ENCODE measurements at regions not wholly inside any gene's neighbourhood (a gene's known extent, or its start where the extent isn't known, plus 50 kb on each side); places are given as distances from the start of the nearest gene placed in this dataset.

DNA sequence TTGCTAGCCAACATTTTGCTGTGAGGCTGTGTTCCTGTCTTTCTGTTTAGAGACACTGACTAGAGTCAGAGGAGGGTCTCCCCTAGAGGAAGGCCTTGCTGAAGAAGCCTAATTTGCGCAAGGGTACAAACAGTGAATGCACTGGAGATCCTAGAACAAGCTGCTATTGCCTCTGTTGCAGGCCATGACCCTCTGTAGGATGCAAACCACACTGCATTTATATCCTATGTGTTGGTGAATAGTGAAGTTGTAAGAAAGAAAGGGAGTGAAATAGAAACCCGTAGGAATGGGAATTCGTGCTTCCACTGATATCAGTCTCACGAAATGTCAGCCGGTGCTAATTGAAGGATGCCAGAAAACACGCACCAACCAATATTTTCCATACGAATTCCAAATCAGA, 88.2 kb downstream of the GJA1 start:
- H3K27ac ChIP-seq = no peak overlapping the region
- no peak for DNase-seq
- intact Hi-C loops (cut with DNase I; ENCODE audit: low total_unique reads) = no loop called here
- ATAC-seq = no peak
- no peaks in the 10 kb centered on the region for H3K36me3 ChIP-seq
- no peaks in the 10 kb centered on the region for H3K9me3 ChIP-seq
- no peaks in the 10 kb centered on the region for H3K4me1 ChIP-seq
- H3K4me3 ChIP-seq = no peak overlapping the region
- in situ Hi-C loops (cut with MboI; ENCODE audit: low sequenced_read_pairs in 4 of 4) = no loop called here
- TF ChIP-seq, protein P1, sequence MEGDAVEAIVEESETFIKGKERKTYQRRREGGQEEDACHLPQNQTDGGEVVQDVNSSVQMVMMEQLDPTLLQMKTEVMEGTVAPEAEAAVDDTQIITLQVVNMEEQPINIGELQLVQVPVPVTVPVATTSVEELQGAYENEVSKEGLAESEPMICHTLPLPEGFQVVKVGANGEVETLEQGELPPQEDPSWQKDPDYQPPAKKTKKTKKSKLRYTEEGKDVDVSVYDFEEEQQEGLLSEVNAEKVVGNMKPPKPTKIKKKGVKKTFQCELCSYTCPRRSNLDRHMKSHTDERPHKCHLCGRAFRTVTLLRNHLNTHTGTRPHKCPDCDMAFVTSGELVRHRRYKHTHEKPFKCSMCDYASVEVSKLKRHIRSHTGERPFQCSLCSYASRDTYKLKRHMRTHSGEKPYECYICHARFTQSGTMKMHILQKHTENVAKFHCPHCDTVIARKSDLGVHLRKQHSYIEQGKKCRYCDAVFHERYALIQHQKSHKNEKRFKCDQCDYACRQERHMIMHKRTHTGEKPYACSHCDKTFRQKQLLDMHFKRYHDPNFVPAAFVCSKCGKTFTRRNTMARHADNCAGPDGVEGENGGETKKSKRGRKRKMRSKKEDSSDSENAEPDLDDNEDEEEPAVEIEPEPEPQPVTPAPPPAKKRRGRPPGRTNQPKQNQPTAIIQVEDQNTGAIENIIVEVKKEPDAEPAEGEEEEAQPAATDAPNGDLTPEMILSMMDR (IDR thresholded peaks at IDR 0.05 in 4 of 5, conservative IDR thresholded peaks at IDR 0.05 in 1 of 5) = no peak
- no peak for TF ChIP-seq POLR2A (IDR thresholded peaks at IDR 0.05)
- H3K27me3 ChIP-seq = no peaks in the 10 kb centered on the region

DNA sequence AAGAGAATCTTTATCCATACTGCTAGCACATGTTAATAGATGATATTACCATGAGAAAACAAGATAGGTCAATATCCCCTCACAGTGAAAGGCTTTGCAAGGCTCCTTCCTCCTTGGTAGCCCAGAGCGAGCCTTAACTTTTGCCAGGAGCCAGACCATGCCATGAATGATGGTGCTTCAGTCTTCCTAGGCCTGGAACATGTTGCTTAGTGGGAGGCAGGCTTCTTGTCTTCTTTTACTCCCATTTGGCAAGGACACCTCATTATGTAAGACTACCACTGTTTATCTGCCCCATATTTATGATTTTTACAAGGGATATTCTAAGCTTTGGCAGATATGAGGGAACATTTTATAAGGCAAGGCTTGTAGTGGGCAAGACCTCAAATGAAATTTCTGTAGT, 90.8 kb downstream of the GJA1 start:
- Histone ChIP-seq H3K9me3 (no peaks in the 10 kb centered on the region), H3K4me3 (no peak overlapping the region), H3K27me3 (no peaks in the 10 kb centered on the region), H3K4me1 (no peaks in the 10 kb centered on the region), H3K27ac (no peak overlapping the region), H3K36me3 (no peaks in the 10 kb centered on the region)
- TF ChIP-seq, protein P1 (IDR thresholded peaks at IDR 0.05 in 4 of 5, conservative IDR thresholded peaks at IDR 0.05 in 1 of 5) = no peak
- no peak for TF ChIP-seq POLR2A (IDR thresholded peaks at IDR 0.05)
- in situ Hi-C loops (cut with MboI; ENCODE audit: low sequenced_read_pairs in 4 of 4) = no loop called here
- ATAC-seq = no peak
- intact Hi-C loops (cut with DNase I; ENCODE audit: low total_unique reads) = no loop called here
- DNase-seq = no peak

DNA sequence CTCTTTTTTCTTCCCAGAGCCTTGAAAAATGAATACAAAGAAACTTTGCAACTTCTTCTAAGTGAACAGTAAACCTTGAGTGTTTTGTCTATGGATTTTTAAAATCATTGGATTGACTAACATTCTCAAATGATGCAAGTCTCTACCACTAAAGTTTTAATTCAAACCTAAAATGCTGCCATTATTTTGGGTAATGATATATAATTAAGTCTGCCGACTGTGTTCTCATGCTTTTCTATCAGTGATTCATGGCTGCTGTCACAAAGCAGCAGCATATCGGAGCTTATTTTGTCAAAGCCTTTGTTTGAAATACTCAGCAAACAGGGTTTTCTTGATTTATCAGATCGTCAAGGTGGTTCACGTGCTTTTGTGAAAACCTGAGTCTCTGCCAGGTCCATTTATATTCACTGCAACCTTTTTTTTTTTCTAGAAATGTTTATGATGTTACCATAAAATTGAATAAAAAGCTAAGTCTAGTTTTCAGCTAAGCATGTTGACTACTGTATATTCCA, 96.3 kb downstream of the GJA1 start:
- H3K9me3 ChIP-seq = no peaks in the 10 kb centered on the region
- in situ Hi-C loops (cut with MboI; ENCODE audit: low sequenced_read_pairs in 4 of 4) (no loop called here), intact Hi-C loops (cut with DNase I; ENCODE audit: low total_unique reads) (no loop called here)
- no peak for ATAC-seq
- no peaks in the 10 kb centered on the region for H3K4me1 ChIP-seq
- no peaks in the 10 kb centered on the region for H3K36me3 ChIP-seq
- TF ChIP-seq, protein P1 (IDR thresholded peaks at IDR 0.05 in 4 of 5, conservative IDR thresholded peaks at IDR 0.05 in 1 of 5) = no peak
- TF ChIP-seq POLR2A (IDR thresholded peaks at IDR 0.05) = no peak
- no peaks in the 10 kb centered on the region for H3K27me3 ChIP-seq
- H3K4me3 ChIP-seq = no peak overlapping the region
- no peak for DNase-seq
- H3K27ac ChIP-seq = no peak overlapping the region

DNA sequence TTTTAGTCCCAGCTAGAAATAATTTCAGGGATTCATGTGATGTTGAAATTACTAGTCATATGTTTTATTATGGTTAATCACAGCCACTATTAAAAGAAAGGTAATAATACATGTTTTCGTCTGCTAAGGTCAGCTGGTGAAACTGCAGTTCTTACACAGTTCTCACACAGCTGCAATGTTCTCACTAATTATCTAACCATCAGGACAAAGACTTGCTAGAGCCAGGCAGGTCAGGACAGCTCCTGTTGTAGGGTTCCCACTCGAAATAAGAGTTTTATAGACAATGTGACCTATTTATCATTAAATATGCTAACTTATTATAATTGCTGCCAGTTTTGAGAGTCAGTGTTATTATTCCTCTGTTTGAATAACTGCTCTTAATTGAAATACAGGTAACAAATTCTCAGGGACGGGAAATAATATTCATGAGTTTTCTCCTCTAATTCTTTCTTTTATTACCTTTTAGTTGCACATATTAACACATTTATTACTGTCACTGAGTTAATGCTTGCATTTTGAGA, 97.9 kb downstream of the GJA1 start:
- Histone ChIP-seq H3K36me3 (no peaks in the 10 kb centered on the region), H3K9me3 (no peaks in the 10 kb centered on the region), H3K4me1 (no peaks in the 10 kb centered on the region), H3K4me3 (no peak overlapping the region), H3K27me3 (no peaks in the 10 kb centered on the region), H3K27ac (no peak overlapping the region)
- no peak for ATAC-seq
- in situ Hi-C loops (cut with MboI; ENCODE audit: low sequenced_read_pairs in 4 of 4) (no loop called here), intact Hi-C loops (cut with DNase I; ENCODE audit: low total_unique reads) (no loop called here)
- TF ChIP-seq, protein P1 (IDR thresholded peaks at IDR 0.05 in 4 of 5, conservative IDR thresholded peaks at IDR 0.05 in 1 of 5) = no peak
- TF ChIP-seq POLR2A (IDR thresholded peaks at IDR 0.05) = no peak
- no peak for DNase-seq

DNA sequence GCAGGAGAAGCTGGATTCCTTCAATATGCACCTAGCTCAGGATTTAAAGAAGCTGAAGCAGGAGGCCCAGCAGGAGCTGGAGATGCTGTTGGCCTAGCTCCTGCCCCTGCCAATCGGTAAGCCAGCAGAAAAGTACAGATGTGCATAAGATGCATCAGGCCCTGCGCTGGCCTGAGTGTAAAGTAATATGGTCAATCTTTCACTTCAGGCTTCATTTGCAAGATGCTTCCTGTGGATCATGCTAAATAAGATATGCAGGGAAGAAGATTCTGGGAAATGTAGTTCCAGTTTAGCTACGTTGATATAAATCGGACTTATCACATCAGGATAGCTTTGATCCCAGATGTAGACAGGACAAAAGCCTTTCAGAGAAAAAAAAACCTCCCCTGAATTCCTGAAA, 100.3 kb downstream of the GJA1 start:
- Histone ChIP-seq H3K27me3 (no peaks in the 10 kb centered on the region), H3K4me1 (no peaks in the 10 kb centered on the region), H3K36me3 (no peaks in the 10 kb centered on the region), H3K4me3 (no peak overlapping the region), H3K9me3 (no peaks in the 10 kb centered on the region), H3K27ac (no peak overlapping the region)
- in situ Hi-C loops (cut with MboI; ENCODE audit: low sequenced_read_pairs in 4 of 4) (no loop called here), intact Hi-C loops (cut with DNase I; ENCODE audit: low total_unique reads) (no loop called here)
- ATAC-seq (no peak), DNase-seq (no peak)
- TF ChIP-seq POLR2A (IDR thresholded peaks at IDR 0.05) = no peak
- TF ChIP-seq, protein P1 (IDR thresholded peaks at IDR 0.05 in 4 of 5, conservative IDR thresholded peaks at IDR 0.05 in 1 of 5) = no peak
